Neural progenitor cell (in vitro differentiated cells): ENCODE measurements at regions not wholly inside any gene's neighbourhood (a gene's known extent, or its start where the extent isn't known, plus 50 kb on each side); places are given as distances from the start of the nearest gene placed in this dataset.
A peak's percentile ranks its signal among the peaks of the same experiment; 100 is the strongest.

Source experiments
- DNase-seq: peaks from one replicate; pipeline ENCODE4 v3.0.0-alpha.2; 2016; ENCODE audit warnings: low spot score
- H2AFZ ChIP-seq: fragments of 200-600 bp; sonication (generic); replicated peaks from 2 replicates; pipeline ENCODE4 v1.6.1; 2016; ENCODE audit warnings: antibody characterized with exemption
- H3F3A ChIP-seq: fragments of 200-600 bp; sonication (generic); 2 replicates; pipeline ENCODE4 v1.6.1; 2016; ENCODE audit warnings: antibody characterized with exemption, low read depth
- H3K27ac ChIP-seq: fragments of 200-600 bp; sonication (generic); 2 replicates; pipeline ENCODE4 v1.5.1; 2016; ENCODE audit warnings: mild to moderate bottlenecking
- H3K27me3 ChIP-seq: fragments of 200-600 bp; sonication (generic); 2 replicates; pipeline ENCODE4 v1.6.1; 2016; ENCODE audit warnings: mild to moderate bottlenecking, moderate library complexity
- H3K36me3 ChIP-seq: fragments of 200-600 bp; sonication (generic); 2 replicates; pipeline ENCODE4 v1.5.1; 2016
- H3K4me1 ChIP-seq: fragments of 200-600 bp; sonication (generic); 2 replicates; pipeline ENCODE4 v1.6.1; 2016; ENCODE audit warnings: mixed run types
- H3K4me2 ChIP-seq: fragments of 200-600 bp; sonication (generic); 2 replicates; pipeline ENCODE4 v1.6.1; 2016
- H3K4me3 ChIP-seq: fragments of 200-600 bp; sonication (generic); 2 replicates; pipeline ENCODE4 v1.5.1; 2016
- H3K79me2 ChIP-seq: fragments of 200-600 bp; sonication (generic); 2 replicates; pipeline ENCODE4 v1.6.1; 2016; ENCODE audit warnings: low read depth
- H3K9ac ChIP-seq: fragments of 200-600 bp; sonication (generic); 2 replicates; pipeline ENCODE4 v1.6.1; 2016
- H3K9me3 ChIP-seq: fragments of 200-600 bp; sonication (generic); 2 replicates; pipeline ENCODE4 v1.5.1; 2016; ENCODE audit warnings: low read depth
- H4K20me1 ChIP-seq: fragments of 200-600 bp; sonication (generic); 2 replicates; pipeline ENCODE4 v1.6.1; 2016; ENCODE audit warnings: low read depth
- H3K27ac Mint-ChIP-seq: 3 replicates; pipeline ENCODE4 v1.8.0; 2021; ENCODE audit warnings: mixed read lengths
- H3K27me3 Mint-ChIP-seq: 2 replicates; pipeline ENCODE4 v1.8.0; 2022; ENCODE audit warnings: low read depth, mild to moderate bottlenecking, inconsistent platforms, moderate library complexity, mixed read lengths; ENCODE audit not compliant: insufficient read depth
- H3K36me3 Mint-ChIP-seq: 3 replicates; pipeline ENCODE4 v1.8.0; 2021; ENCODE audit warnings: mixed read lengths
- H3K4me1 Mint-ChIP-seq: 3 replicates; pipeline ENCODE4 v1.8.0; 2021; ENCODE audit warnings: mixed read lengths
- H3K4me3 Mint-ChIP-seq: 3 replicates; pipeline ENCODE4 v1.8.0; 2021; ENCODE audit warnings: mild to moderate bottlenecking, moderate library complexity, mixed read lengths
- H3K9me3 Mint-ChIP-seq: 3 replicates; pipeline ENCODE4 v1.8.0; 2020; ENCODE audit warnings: mixed read lengths
- EZH2 ChIP-seq: fragments of 200-600 bp; sonication (generic); IDR thresholded peaks from 2 replicates; pipeline ENCODE4 v1.6.1; 2017; ENCODE audit warnings: antibody characterized with exemption, mild to moderate bottlenecking, moderate library complexity
- EZH2phosphoT487 ChIP-seq: fragments of 200-600 bp; sonication (generic); IDR thresholded peaks from 2 replicates; pipeline ENCODE4 v1.6.1; 2017; ENCODE audit warnings: antibody characterized with exemption
- TF ChIP-seq, protein P1 (sequence below): fragments of 200-600 bp; sonication (generic); IDR thresholded peaks from 2 replicates; pipeline ENCODE4 v1.5.1; 2017; ENCODE audit warnings: antibody characterized with exemption, mild to moderate bottlenecking

DNA sequence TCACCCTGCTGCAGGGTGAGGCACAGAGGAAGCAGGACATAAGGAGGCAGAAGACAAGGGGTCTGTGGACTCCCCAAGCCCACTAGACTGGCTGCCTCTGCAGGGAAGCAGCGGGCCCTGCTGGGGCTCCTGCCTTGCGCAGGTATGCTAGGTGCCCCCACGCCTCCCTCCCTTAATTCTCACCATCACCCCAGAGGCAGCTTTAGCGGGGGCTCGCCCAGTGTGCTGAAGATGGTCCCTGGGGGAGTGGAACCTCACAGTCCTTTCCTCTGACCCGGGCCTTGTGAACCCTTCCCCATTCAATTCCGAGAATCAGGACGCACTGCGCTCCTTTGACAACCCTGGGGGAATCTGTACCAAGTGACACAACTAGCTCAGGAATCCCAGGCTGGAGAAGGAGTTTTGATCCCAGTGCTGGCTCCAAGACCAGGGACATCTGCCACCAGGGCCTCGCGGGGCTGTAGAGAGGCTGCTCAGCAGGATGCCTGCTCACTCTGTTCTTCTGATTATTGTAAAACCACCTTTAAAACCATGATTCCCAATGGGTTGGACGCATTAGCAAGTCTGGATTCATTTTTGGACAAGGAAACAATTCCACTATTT lies 468.4 kb downstream of the TCERG1L start:
- Mint-ChIP-seq H3K27ac (no peak overlapping the region), H3K4me3 (no peak overlapping the region), H3K9me3 (no peaks in the 10 kb centered on the region), H3K36me3 (no peaks in the 10 kb centered on the region), H3K4me1 (peaks cover 8% of the 10 kb centered on the region), H3K27me3 (peaks cover 4% of the 10 kb centered on the region)
- DNase-seq = no peak
- H3K36me3 ChIP-seq = no peaks in the 10 kb centered on the region
- no peaks in the 10 kb centered on the region for H3K79me2 ChIP-seq
- no peak overlapping the region for H2AFZ ChIP-seq
- no peaks in the 10 kb centered on the region for H3F3A ChIP-seq
- H4K20me1 ChIP-seq = no peaks in the 10 kb centered on the region
- peaks cover 6% of the 10 kb centered on the region for H3K4me1 ChIP-seq
- H3K9me3 ChIP-seq = no peaks in the 10 kb centered on the region
- no peak overlapping the region for H3K27ac ChIP-seq
- H3K4me3 ChIP-seq = no peak overlapping the region
- H3K4me2 ChIP-seq = no peak overlapping the region
- H3K9ac ChIP-seq = no peak overlapping the region
- H3K27me3 ChIP-seq = no peaks in the 10 kb centered on the region
- TF ChIP-seq, protein P1, sequence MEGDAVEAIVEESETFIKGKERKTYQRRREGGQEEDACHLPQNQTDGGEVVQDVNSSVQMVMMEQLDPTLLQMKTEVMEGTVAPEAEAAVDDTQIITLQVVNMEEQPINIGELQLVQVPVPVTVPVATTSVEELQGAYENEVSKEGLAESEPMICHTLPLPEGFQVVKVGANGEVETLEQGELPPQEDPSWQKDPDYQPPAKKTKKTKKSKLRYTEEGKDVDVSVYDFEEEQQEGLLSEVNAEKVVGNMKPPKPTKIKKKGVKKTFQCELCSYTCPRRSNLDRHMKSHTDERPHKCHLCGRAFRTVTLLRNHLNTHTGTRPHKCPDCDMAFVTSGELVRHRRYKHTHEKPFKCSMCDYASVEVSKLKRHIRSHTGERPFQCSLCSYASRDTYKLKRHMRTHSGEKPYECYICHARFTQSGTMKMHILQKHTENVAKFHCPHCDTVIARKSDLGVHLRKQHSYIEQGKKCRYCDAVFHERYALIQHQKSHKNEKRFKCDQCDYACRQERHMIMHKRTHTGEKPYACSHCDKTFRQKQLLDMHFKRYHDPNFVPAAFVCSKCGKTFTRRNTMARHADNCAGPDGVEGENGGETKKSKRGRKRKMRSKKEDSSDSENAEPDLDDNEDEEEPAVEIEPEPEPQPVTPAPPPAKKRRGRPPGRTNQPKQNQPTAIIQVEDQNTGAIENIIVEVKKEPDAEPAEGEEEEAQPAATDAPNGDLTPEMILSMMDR = no peak
- TF ChIP-seq EZH2phosphoT487 (no peak), EZH2 (no peak)

DNA sequence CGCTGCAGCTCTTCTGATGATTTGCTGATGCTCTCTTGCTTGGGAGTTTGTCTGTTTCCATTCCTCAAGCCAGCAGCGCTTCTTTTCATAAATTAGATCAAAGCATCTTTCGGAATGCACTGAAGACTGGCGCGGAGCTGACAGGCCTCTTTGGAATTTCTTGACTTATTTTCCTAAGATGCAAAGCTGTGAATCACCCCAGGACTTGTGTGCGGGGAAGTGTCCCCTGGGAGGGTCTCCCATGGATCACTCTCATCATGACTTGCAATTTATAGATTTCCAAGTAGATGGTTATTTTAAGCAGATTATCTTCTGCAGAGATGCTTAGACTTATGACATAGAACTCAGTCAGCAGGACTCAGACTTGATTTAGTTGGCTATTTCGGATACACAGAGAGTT lies 467.2 kb downstream of the TCERG1L start:
- no peak overlapping the region for H3K9ac ChIP-seq
- no peaks in the 10 kb centered on the region for H3K79me2 ChIP-seq
- no peaks in the 10 kb centered on the region for H3K36me3 ChIP-seq
- H3F3A ChIP-seq = no peaks in the 10 kb centered on the region
- H3K4me3 ChIP-seq = no peak overlapping the region
- Mint-ChIP-seq H3K4me3 (no peak overlapping the region), H3K9me3 (no peaks in the 10 kb centered on the region), H3K27ac (no peak overlapping the region), H3K4me1 (peaks cover 8% of the 10 kb centered on the region), H3K36me3 (no peaks in the 10 kb centered on the region), H3K27me3 (peaks cover 2% of the 10 kb centered on the region)
- peaks cover 6% of the 10 kb centered on the region for H3K4me1 ChIP-seq
- H2AFZ ChIP-seq = no peak overlapping the region
- H3K4me2 ChIP-seq = no peak overlapping the region
- TF ChIP-seq EZH2phosphoT487 = no peak
- no peak for TF ChIP-seq EZH2
- TF ChIP-seq, protein P1 = no peak
- no peak overlapping the region for H3K27ac ChIP-seq
- no peaks in the 10 kb centered on the region for H3K9me3 ChIP-seq
- DNase-seq = no peak
- no peaks in the 10 kb centered on the region for H4K20me1 ChIP-seq
- no peaks in the 10 kb centered on the region for H3K27me3 ChIP-seq

DNA sequence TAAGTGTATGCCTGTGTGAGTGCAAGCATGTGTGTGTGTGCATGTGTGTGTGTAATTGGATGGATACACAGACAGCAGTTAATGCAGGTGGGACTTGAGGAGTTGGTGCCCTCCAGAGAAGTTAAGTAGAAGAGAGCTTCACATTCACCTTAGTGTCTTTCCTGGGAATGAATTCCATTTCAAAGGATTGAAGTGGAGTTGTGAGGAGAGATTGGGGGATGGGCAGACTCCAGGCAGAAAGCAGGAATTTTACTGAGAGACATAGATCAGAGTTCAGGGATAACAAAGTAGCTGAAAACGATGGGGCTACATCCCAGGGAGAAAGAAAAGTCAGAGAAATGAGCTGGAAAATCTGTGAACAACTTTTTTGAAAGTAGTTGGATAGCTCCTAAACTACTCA lies 464.4 kb downstream of the TCERG1L start:
- H3K27me3 ChIP-seq = no peaks in the 10 kb centered on the region
- H2AFZ ChIP-seq = no peak overlapping the region
- no peaks in the 10 kb centered on the region for H3K79me2 ChIP-seq
- no peaks in the 10 kb centered on the region for H3K9me3 ChIP-seq
- H3F3A ChIP-seq = no peaks in the 10 kb centered on the region
- H3K4me2 ChIP-seq = no peak overlapping the region
- no peak overlapping the region for H3K9ac ChIP-seq
- Mint-ChIP-seq H3K27me3 (peaks cover 2% of the 10 kb centered on the region), H3K9me3 (no peaks in the 10 kb centered on the region), H3K4me3 (no peak overlapping the region), H3K27ac (no peak overlapping the region), H3K4me1 (peaks cover 8% of the 10 kb centered on the region), H3K36me3 (no peaks in the 10 kb centered on the region)
- no peaks in the 10 kb centered on the region for H4K20me1 ChIP-seq
- no peak overlapping the region for H3K4me3 ChIP-seq
- H3K36me3 ChIP-seq = no peaks in the 10 kb centered on the region
- no peak overlapping the region for H3K27ac ChIP-seq
- H3K4me1 ChIP-seq = peaks cover 6% of the 10 kb centered on the region
- peak; percentile 5 for DNase-seq
- TF ChIP-seq EZH2 (no peak), EZH2phosphoT487 (no peak)
- TF ChIP-seq, protein P1 = no peak
